Mucosa of rectum (tissue), 2 donors: ENCODE measurements at regions not wholly inside any gene's neighbourhood (a gene's known extent, or its start where the extent isn't known, plus 50 kb on each side); places are given as distances from the start of the nearest gene placed in this dataset.
"Not testable (repeated sequence)": the region's sequence is repeated elsewhere in the genome, so short reads cannot be mapped to it uniquely, and the experiment has no call there.

Experiments
- H3K27ac ChIP-seq, 2 donors: one replicate each; pipeline ENCODE4 v1.7.0; 2013; ENCODE audit warnings: inconsistent platforms in 2 of 2, low read depth in 2 of 2, low read length in 2 of 2
- H3K27me3 ChIP-seq, 2 donors: one replicate each; pipeline ENCODE4 v1.7.0; 2013; ENCODE audit warnings: low read length in 2 of 2; ENCODE audit not compliant: control insufficient read depth in 2 of 2, insufficient read depth in 2 of 2
- H3K36me3 ChIP-seq, 2 donors: one replicate each; pipeline ENCODE4 v1.7.0; 2013; ENCODE audit warnings: low read length in 2 of 2; ENCODE audit not compliant: control insufficient read depth in 2 of 2, insufficient read depth in 2 of 2
- H3K4me1 ChIP-seq, 2 donors: one replicate each; pipeline ENCODE4 v1.7.0; 2013; ENCODE audit warnings: low read length in 2 of 2, mild to moderate bottlenecking in 1 of 2; ENCODE audit not compliant: control insufficient read depth in 2 of 2, insufficient read depth in 2 of 2
- H3K4me3 ChIP-seq, 2 donors: one replicate each; pipeline ENCODE4 v1.7.0; 2013; ENCODE audit warnings: low read length in 2 of 2
- H3K9ac ChIP-seq, 2 donors: one replicate each; pipeline ENCODE4 v1.7.0; 2013; ENCODE audit warnings: low read length in 2 of 2, low read depth in 1 of 2, mild to moderate bottlenecking in 1 of 2
- H3K9me3 ChIP-seq, 2 donors: one replicate each; pipeline ENCODE4 v1.7.0; 2013; ENCODE audit warnings: low read length in 2 of 2; ENCODE audit not compliant: control insufficient read depth in 2 of 2
- donor health status: healthy.
- donor health status: Normal muscosa, but diverticular disease.

DNA sequence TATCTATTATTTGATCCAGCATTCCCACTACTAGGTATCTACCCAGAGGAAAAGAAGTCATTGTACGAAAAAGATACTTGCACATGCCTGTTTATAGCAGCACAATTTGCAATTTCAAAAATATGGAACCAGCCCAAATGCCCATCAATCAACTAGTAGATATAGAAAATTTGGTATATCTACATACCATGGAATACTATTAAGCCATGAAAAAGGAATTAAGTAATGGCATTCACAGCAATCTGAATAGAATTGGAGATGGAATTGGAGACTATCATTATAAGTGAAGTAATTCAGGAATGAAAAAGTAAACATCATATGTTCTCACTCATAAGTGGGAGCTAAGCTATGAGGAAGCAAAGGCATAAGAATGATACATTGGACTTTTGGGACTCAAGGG lies 177.2 kb upstream of the TAS2R1 start:
- H3K9me3 ChIP-seq, H3K4me1 ChIP-seq, H3K27ac ChIP-seq, H3K36me3 ChIP-seq, H3K9ac ChIP-seq, H3K4me3 ChIP-seq, H3K27me3 ChIP-seq: not testable (repeated sequence)

GRCh38 chr5:9801908-9802307 lies 171.8 kb upstream of the TAS2R1 start:
- no peak overlapping the region for H3K9ac ChIP-seq
- no peaks in the 10 kb centered on the region for H3K27me3 ChIP-seq
- no peaks in the 10 kb centered on the region for H3K36me3 ChIP-seq
- H3K4me3 ChIP-seq = no peak overlapping the region
- no peaks in the 10 kb centered on the region for H3K9me3 ChIP-seq
- no peak overlapping the region for H3K27ac ChIP-seq
- H3K4me1 ChIP-seq = no peaks in the 10 kb centered on the region

DNA sequence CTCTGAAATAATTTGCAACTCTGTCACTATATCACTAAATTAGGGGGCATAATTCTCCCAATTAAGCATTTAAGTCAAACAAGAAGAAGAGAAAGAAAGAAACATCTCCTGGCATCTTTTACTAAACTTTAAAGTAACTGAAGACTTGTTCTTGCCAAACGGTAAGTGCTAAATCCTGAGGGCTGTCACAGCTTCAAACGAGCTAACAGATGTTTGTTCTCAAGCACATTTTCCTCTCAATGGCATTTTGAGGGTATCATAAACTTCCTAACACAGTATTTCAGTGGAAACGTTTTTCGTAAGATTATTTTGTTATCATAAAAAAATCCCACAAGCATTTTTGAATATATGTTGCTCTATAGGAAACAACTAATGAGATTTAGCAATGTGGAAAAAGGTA lies 169.5 kb upstream of the TAS2R1 start:
- Histone ChIP-seq H3K36me3 (no peaks in the 10 kb centered on the region), H3K27me3 (no peaks in the 10 kb centered on the region), H3K4me3 (no peak overlapping the region), H3K9me3 (no peaks in the 10 kb centered on the region), H3K4me1 (no peaks in the 10 kb centered on the region), H3K27ac (no peak overlapping the region), H3K9ac (no peak overlapping the region)

- no peak overlapping the region for H3K27ac ChIP-seq
- H3K4me1 ChIP-seq = no peaks in the 10 kb centered on the region
- H3K9me3 ChIP-seq = no peaks in the 10 kb centered on the region
- no peaks in the 10 kb centered on the region for H3K27me3 ChIP-seq
- H3K9ac ChIP-seq = no peak overlapping the region
- no peak overlapping the region for H3K4me3 ChIP-seq
- H3K36me3 ChIP-seq = no peaks in the 10 kb centered on the region
These were observed 160.1 kb upstream of the TAS2R1 start for GRCh38 chr5:9790276-9790675.

- no peaks in the 10 kb centered on the region for H3K9me3 ChIP-seq
- no peak overlapping the region for H3K9ac ChIP-seq
- no peak overlapping the region for H3K27ac ChIP-seq
- H3K36me3 ChIP-seq = no peaks in the 10 kb centered on the region
- H3K27me3 ChIP-seq = no peaks in the 10 kb centered on the region
- no peak overlapping the region for H3K4me3 ChIP-seq
- H3K4me1 ChIP-seq = no peaks in the 10 kb centered on the region
These were observed 159.6 kb upstream of the TAS2R1 start for GRCh38 chr5:9789777-9790176.

GRCh38 chr5:9787861-9788600 lies 157.9 kb upstream of the TAS2R1 start:
- H3K36me3 ChIP-seq = no peaks in the 10 kb centered on the region
- H3K9ac ChIP-seq = no peak overlapping the region
- no peak overlapping the region for H3K4me3 ChIP-seq
- peaks cover 0 to 2% of the 10 kb centered on the region in 2 donors for H3K4me1 ChIP-seq
- no peak overlapping the region for H3K27ac ChIP-seq
- H3K9me3 ChIP-seq = no peaks in the 10 kb centered on the region
- H3K27me3 ChIP-seq = no peaks in the 10 kb centered on the region

GRCh38 chr5:9786380-9787360 lies 156.5 kb upstream of the TAS2R1 start:
- H3K4me1 ChIP-seq = peaks cover 0 to 5% of the 10 kb centered on the region in 2 donors

DNA sequence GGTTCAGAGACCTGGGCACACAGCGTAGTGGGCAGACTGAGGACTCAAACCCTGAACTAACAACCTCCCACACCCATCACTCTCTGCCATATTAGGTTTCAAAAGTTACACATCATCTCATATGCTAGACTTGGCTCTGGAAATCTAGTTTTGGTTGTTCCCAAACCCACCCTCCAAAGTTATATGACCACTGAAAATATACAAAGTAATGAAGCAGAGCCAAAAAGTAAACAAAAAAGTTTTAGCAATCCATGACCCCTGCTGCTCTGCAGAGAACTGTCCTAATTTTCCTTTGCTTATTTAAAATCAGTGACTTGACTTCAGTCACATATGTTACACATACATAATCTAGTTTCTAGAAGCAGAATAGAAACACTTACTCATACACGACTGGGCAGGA lies 155.6 kb upstream of the TAS2R1 start:
- no peaks in the 10 kb centered on the region for H3K36me3 ChIP-seq
- no peak overlapping the region for H3K9ac ChIP-seq
- H3K27me3 ChIP-seq = no peaks in the 10 kb centered on the region
- no peak overlapping the region for H3K4me3 ChIP-seq
- no peak overlapping the region for H3K27ac ChIP-seq
- H3K9me3 ChIP-seq = no peaks in the 10 kb centered on the region
- peaks cover 0 to 5% of the 10 kb centered on the region in 2 donors for H3K4me1 ChIP-seq

More at GRCh38 chr5:9786380-9787360, 156.5 kb upstream of the TAS2R1 start:
- no peaks in the 10 kb centered on the region for H3K9me3 ChIP-seq
- no peak overlapping the region for H3K4me3 ChIP-seq
- no peak overlapping the region for H3K27ac ChIP-seq
- H3K9ac ChIP-seq = no peak overlapping the region
- no peaks in the 10 kb centered on the region for H3K27me3 ChIP-seq
- H3K36me3 ChIP-seq = no peaks in the 10 kb centered on the region

GRCh38 chr5:9784231-9784630 lies 154.1 kb upstream of the TAS2R1 start:
- Histone ChIP-seq H3K36me3 (no peaks in the 10 kb centered on the region), H3K9ac (no peak overlapping the region), H3K27ac (no peak overlapping the region), H3K4me3 (no peak overlapping the region), H3K9me3 (no peaks in the 10 kb centered on the region), H3K27me3 (no peaks in the 10 kb centered on the region), H3K4me1 (peaks cover 0 to 5% of the 10 kb centered on the region in 2 donors)

- Histone ChIP-seq H3K36me3 (no peaks in the 10 kb centered on the region), H3K9me3 (no peaks in the 10 kb centered on the region), H3K4me3 (no peak overlapping the region), H3K9ac (no peak overlapping the region), H3K27me3 (no peaks in the 10 kb centered on the region), H3K4me1 (peaks cover 0 to 5% of the 10 kb centered on the region in 2 donors), H3K27ac (no peak overlapping the region)
These were observed 152.8 kb upstream of the TAS2R1 start for GRCh38 chr5:9782826-9783560.
